NCI-H748 treated with DMSO at 0.1 percent for 48 hours (cell line): ENCODE measurements at regions not wholly inside any gene's neighbourhood (a gene's known extent, or its start where the extent isn't known, plus 50 kb on each side); places are given as distances from the start of the nearest gene placed in this dataset.
"Not testable (repeated sequence)": the region's sequence is repeated elsewhere in the genome, so short reads cannot be mapped to it uniquely, and the experiment has no call there.

Experiments
- DNase-seq: peaks from one replicate; lab custom pipeline; 2025; lab: John Stamatoyannopoulos, UW

GRCh38 chr12:33323823-33324222 lies 115.8 kb downstream of the SYT10 start:
- DNase-seq, result no peak

GRCh38 chr12:33322519-33322918 lies 117.1 kb downstream of the SYT10 start:
- no peak for DNase-seq

- DNase-seq, result no peak
Observed at GRCh38 chr12:33317746-33318145, 121.9 kb downstream of the SYT10 start.

- no peak for DNase-seq
Observed at GRCh38 chr12:33314223-33314622, 125.4 kb downstream of the SYT10 start.

GRCh38 chr12:33313476-33313875 lies 126.1 kb downstream of the SYT10 start:
- no peak for DNase-seq

GRCh38 chr12:33310471-33310870 lies 129.1 kb downstream of the SYT10 start:
- no peak for DNase-seq

- DNase-seq, result no peak
Observed at GRCh38 chr12:33304176-33304575, 135.4 kb downstream of the SYT10 start.

- no peak for DNase-seq
Observed at GRCh38 chr12:33296529-33296928, 143.1 kb downstream of the SYT10 start.

- no peak for DNase-seq
Observed at GRCh38 chr12:33290703-33291102, 148.9 kb downstream of the SYT10 start.

GRCh38 chr12:33283054-33283453 lies 156.6 kb downstream of the SYT10 start:
- DNase-seq, result no peak

GRCh38 chr12:33277376-33277775 lies 162.2 kb downstream of the SYT10 start:
- DNase-seq, result no peak

- no peak for DNase-seq
Observed at GRCh38 chr12:33267641-33268040, 172.0 kb downstream of the SYT10 start.

- DNase-seq, result no peak
Observed at GRCh38 chr12:33265900-33266299, 173.7 kb downstream of the SYT10 start.

- DNase-seq, result no peak
Observed at GRCh38 chr12:33265033-33265731, 174.4 kb downstream of the SYT10 start.

- DNase-seq, result no peak
Observed at GRCh38 chr12:33253178-33253577, 186.4 kb downstream of the SYT10 start.

GRCh38 chr12:33251548-33251947 lies 188.1 kb downstream of the SYT10 start:
- DNase-seq, result no peak

GRCh38 chr12:33248364-33248763 lies 191.3 kb downstream of the SYT10 start:
- no peak for DNase-seq

GRCh38 chr12:33247625-33248024 lies 192.0 kb downstream of the SYT10 start:
- DNase-seq, result no peak

GRCh38 chr12:33245434-33245833 lies 194.2 kb downstream of the SYT10 start:
- DNase-seq, result no peak

- no peak for DNase-seq
Observed at GRCh38 chr12:33226671-33227070, 212.9 kb downstream of the SYT10 start.

- DNase-seq, result no peak
Observed at GRCh38 chr12:33223956-33224355, 215.7 kb downstream of the SYT10 start.

- DNase-seq, result no peak
Observed at GRCh38 chr12:33222357-33222756, 217.3 kb downstream of the SYT10 start.

- DNase-seq, result no peak
Observed at GRCh38 chr12:33205981-33206380, 233.6 kb downstream of the SYT10 start.

GRCh38 chr12:33194389-33194788 lies 245.2 kb downstream of the SYT10 start:
- not testable (repeated sequence) for DNase-seq
